Psoas muscle (tissue), 7 donors: ENCODE measurements at regions not wholly inside any gene's neighbourhood (a gene's known extent, or its start where the extent isn't known, plus 50 kb on each side); places are given as distances from the start of the nearest gene placed in this dataset.

ENCODE experiments used
- ATAC-seq, 4 donors: fragments of 200-7000 bp; cut with Tn5 transposase; one replicate each; pipeline ENCODE4 v1.9.1; 2020; ENCODE audit warnings: moderate library complexity in 3 of 4, mild to moderate bottlenecking in 2 of 4
- DNase-seq, 2 donors: peaks; one replicate each; pipeline ENCODE4 v3.0.0-alpha.2; 2020
- H3K27ac ChIP-seq: fragments of 200-600 bp; one replicate; pipeline ENCODE4 v1.8.0; 2022
- H3K27me3 ChIP-seq, 3 donors: fragments of 200-600 bp in 1 of 3; one replicate each; pipeline versions ENCODE4 v1.6.1 to v1.8.0; 2013 to 2022; ENCODE audit warnings: low read length in 2 of 3, mild to moderate bottlenecking in 2 of 3, moderate library complexity in 1 of 3; ENCODE audit not compliant: insufficient read depth in 3 of 3
- H3K36me3 ChIP-seq, 2 donors: fragments of 200-600 bp in 1 of 2; one replicate each; pipeline versions ENCODE4 v1.6.1 to v1.8.0; 2013 to 2022; ENCODE audit warnings: low read depth in 1 of 2, mild to moderate bottlenecking in 1 of 2, moderate library complexity in 1 of 2; ENCODE audit not compliant: insufficient read depth in 1 of 2
- H3K4me1 ChIP-seq: fragments of 200-600 bp; one replicate; pipeline ENCODE4 v1.8.0; 2022
- H3K4me3 ChIP-seq: fragments of 200-600 bp; one replicate; pipeline ENCODE4 v1.8.0; 2022; ENCODE audit warnings: mild to moderate bottlenecking
- H3K9me3 ChIP-seq: fragments of 200-600 bp; one replicate; pipeline ENCODE4 v1.8.0; 2022
- CTCF ChIP-seq: fragments of 200-600 bp; IDR thresholded peaks from one replicate; pipeline ENCODE4 v1.8.0; 2022; ENCODE audit warnings: antibody characterized with exemption
- WGBS, 3 donors: extraction: QIAGEN DNeasy Blood & Tissue Kit; methylation state at CpG; one replicate each; pipeline versions ENCODE4 v1.1.6 to v1.1.7; 2013; 5-methylcytosine and 5-hydroxymethylcytosine counted together
- intact Hi-C, 2 donors: fragments of 100-400 bp; cut with DNase I; formaldehyde crosslinking; loops; one replicate each; pipeline versions ENCODE4 v1.11.0 to v1.14.2; 2022
- donor health status: healthy with polysubstance abuse.
- donor health status: DM: no; HTN: no; CAD: no; lungs with moderate emphysema.
- donor health status: Bipolar disorder and iron deficiency.
- donor health status: healthy.
- donor health status: DM: yes; HTN: yes; CAD: no.
- donor health status: DM: no; HTN: no; CAD: no.
- donor health status: DM: yes; HTN: yes; CAD: no.

- H3K9me3 ChIP-seq = no peaks in the 10 kb centered on the region
- 65 to 71% (median 67%) methylated on average over 12 of the region's 12 CpGs for WGBS, 3 donors
- H3K36me3 ChIP-seq = no peaks in the 10 kb centered on the region
- H3K4me3 ChIP-seq = no peak overlapping the region
- no peak for DNase-seq
- intact Hi-C loops = loop anchor here in 1 of 2 donors (10.0 kb wide), 1 partner anchor 241 kb away; no protein-coding TSS in a partner anchor
- H3K27me3 ChIP-seq = no peaks in the 10 kb centered on the region
- no peak for ATAC-seq
- H3K4me1 ChIP-seq = no peaks in the 10 kb centered on the region
- TF ChIP-seq CTCF = no peak
- peak overlapping the region; percentile 41 for H3K27ac ChIP-seq
Measured at GRCh38 chr4:38565271-38566199, 98.5 kb upstream of the KLF3 start.

GRCh38 chr4:38566806-38567398 lies 97.1 kb upstream of the KLF3 start:
- Histone ChIP-seq H3K36me3 (no peaks in the 10 kb centered on the region), H3K27me3 (no peaks in the 10 kb centered on the region), H3K4me3 (no peak overlapping the region), H3K9me3 (no peaks in the 10 kb centered on the region), H3K27ac (no peak overlapping the region), H3K4me1 (no peaks in the 10 kb centered on the region)
- no peak for DNase-seq
- intact Hi-C loops = loop anchor here in 1 of 2 donors (10.0 kb wide), 1 partner anchor 242 kb away; no protein-coding TSS in a partner anchor
- no peak for ATAC-seq
- TF ChIP-seq CTCF = no peak
- 91 to 95% (median 94%) methylated on average over 4 of the region's 4 CpGs for WGBS, 3 donors

- Histone ChIP-seq H3K4me1 (no peaks in the 10 kb centered on the region), H3K9me3 (no peaks in the 10 kb centered on the region), H3K27me3 (no peaks in the 10 kb centered on the region), H3K36me3 (no peaks in the 10 kb centered on the region), H3K27ac (no peak overlapping the region), H3K4me3 (no peak overlapping the region)
- TF ChIP-seq CTCF = no peak
- intact Hi-C loops = loop anchor here in 1 of 2 donors (10.0 kb wide), 1 partner anchor 243 kb away; no protein-coding TSS in a partner anchor
- WGBS, 3 donors = 94 to 97% (median 94%) methylated on average over 5 of the region's 5 CpGs
- DNase-seq (no peak), ATAC-seq (no peak)
Measured at GRCh38 chr4:38567457-38567856, 96.5 kb upstream of the KLF3 start.

GRCh38 chr4:38568768-38569167 lies 95.2 kb upstream of the KLF3 start:
- intact Hi-C loops = loop anchor here in 1 of 2 donors (10.0 kb wide), 1 partner anchor 244 kb away; no protein-coding TSS in a partner anchor
- ATAC-seq = no peak
- no peak overlapping the region for H3K27ac ChIP-seq
- H3K9me3 ChIP-seq = no peaks in the 10 kb centered on the region
- no peak for DNase-seq
- H3K4me3 ChIP-seq = no peak overlapping the region
- no peaks in the 10 kb centered on the region for H3K4me1 ChIP-seq
- TF ChIP-seq CTCF = no peak
- WGBS, 3 donors = 63 to 78% (median 65%) methylated on average over 3 of the region's 3 CpGs
- no peaks in the 10 kb centered on the region for H3K36me3 ChIP-seq
- H3K27me3 ChIP-seq = no peaks in the 10 kb centered on the region
